ENCODE measurements at regions not wholly inside any gene's neighbourhood (a gene's known extent, or its start where the extent isn't known, plus 50 kb on each side); places are given as distances from the start of the nearest gene placed in this dataset.

- Histone ChIP-seq H3K9me3 (no peaks in the 10 kb centered on the region), H3K4me3 (no peak overlapping the region), H3K27me3 (peaks cover 0 to 5% (median 0%) of the 10 kb centered on the region in 4 donors), H3K4me1 (no peaks in the 10 kb centered on the region), H3K36me3 (no peaks in the 10 kb centered on the region), H3K27ac (no peak overlapping the region)
- no peak for ATAC-seq
- WGBS, 2 donors, result 66 to 70% methylated on average over 2 of the region's 2 CpGs
- intact Hi-C loops (cut with DNase I), result no loop called here
- no peak for DNase-seq
- FAIRE-seq, result no peak
- TF ChIP-seq, protein P1, sequence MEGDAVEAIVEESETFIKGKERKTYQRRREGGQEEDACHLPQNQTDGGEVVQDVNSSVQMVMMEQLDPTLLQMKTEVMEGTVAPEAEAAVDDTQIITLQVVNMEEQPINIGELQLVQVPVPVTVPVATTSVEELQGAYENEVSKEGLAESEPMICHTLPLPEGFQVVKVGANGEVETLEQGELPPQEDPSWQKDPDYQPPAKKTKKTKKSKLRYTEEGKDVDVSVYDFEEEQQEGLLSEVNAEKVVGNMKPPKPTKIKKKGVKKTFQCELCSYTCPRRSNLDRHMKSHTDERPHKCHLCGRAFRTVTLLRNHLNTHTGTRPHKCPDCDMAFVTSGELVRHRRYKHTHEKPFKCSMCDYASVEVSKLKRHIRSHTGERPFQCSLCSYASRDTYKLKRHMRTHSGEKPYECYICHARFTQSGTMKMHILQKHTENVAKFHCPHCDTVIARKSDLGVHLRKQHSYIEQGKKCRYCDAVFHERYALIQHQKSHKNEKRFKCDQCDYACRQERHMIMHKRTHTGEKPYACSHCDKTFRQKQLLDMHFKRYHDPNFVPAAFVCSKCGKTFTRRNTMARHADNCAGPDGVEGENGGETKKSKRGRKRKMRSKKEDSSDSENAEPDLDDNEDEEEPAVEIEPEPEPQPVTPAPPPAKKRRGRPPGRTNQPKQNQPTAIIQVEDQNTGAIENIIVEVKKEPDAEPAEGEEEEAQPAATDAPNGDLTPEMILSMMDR (IDR thresholded peaks at IDR 0.05), result no peak
Observed at GRCh38 chr15:97200161-97200560, 760.3 kb upstream of the ARRDC4 start.

GRCh38 chr15:97210277-97210676 is 750.2 kb upstream of the ARRDC4 start:
- Histone ChIP-seq H3K27ac (no peak overlapping the region), H3K4me3 (no peak overlapping the region), H3K4me1 (no peaks in the 10 kb centered on the region), H3K27me3 (peaks cover 0 to 5% (median 0%) of the 10 kb centered on the region in 4 donors), H3K36me3 (no peaks in the 10 kb centered on the region), H3K9me3 (no peaks in the 10 kb centered on the region)
- DNase-seq, result no peak
- TF ChIP-seq, protein P1 (IDR thresholded peaks at IDR 0.05), result no peak
- no peak for FAIRE-seq
- intact Hi-C loops (cut with DNase I), result no loop called here
- no peak for ATAC-seq

DNA sequence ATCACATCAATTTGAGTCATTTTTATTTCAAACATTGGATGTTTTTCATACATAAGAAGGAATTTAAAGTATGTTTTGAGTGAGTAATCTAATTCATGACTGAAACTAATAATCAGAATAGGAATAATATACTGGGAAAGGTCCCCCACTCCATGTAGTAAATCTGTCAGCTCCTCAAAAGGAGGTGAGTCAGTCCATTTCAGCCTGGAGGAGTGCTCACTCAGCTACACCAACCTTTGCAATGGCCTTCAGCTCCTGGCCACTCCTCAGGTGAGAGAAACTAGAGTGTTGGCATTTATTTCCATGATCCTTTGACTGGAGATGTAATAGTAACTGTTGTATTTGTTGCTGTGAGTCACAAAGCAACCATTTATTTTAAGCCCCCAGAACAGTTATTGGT is 744.9 kb upstream of the ARRDC4 start:
- H3K4me3 ChIP-seq, result no peak overlapping the region
- H3K36me3 ChIP-seq, result no peaks in the 10 kb centered on the region
- no peak for ATAC-seq
- H3K27me3 ChIP-seq, result peaks cover 0 to 7% (median 0%) of the 10 kb centered on the region in 4 donors
- DNase-seq, result no peak
- no peak overlapping the region for H3K27ac ChIP-seq
- TF ChIP-seq, protein P1 (IDR thresholded peaks at IDR 0.05), result no peak
- H3K4me1 ChIP-seq, result no peaks in the 10 kb centered on the region
- no peaks in the 10 kb centered on the region for H3K9me3 ChIP-seq
- intact Hi-C loops (cut with DNase I), result no loop called here
- no peak for FAIRE-seq

DNA sequence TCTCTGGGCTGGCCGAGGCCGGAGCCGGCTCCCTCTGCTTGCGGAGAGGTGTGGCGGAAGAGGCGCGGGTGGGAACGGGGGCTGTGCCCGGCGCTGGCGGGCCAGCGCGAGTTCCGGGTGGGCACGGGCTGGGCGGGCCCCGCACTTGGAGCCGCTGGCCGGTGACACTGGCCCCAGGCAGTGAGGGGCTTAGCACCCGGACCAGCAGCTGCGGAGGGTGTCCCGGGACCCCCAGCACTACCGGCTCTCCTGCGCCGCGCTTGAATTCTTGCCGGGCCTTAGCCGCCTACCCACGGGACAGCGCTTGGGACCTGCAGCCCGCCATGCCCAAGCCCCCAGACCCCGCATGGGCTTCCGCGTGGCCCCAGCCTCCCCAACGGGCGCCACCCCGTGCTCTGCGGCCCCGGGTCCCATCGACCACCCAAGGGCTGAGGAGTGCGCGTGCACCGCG is 736.3 kb upstream of the ARRDC4 start:
- peaks cover 0 to 3% (median 0%) of the 10 kb centered on the region in 4 donors for H3K27me3 ChIP-seq
- no peaks in the 10 kb centered on the region for H3K4me1 ChIP-seq
- WGBS, 2 donors, result 91 to 98% methylated on average over 44 of the region's 44 CpGs
- intact Hi-C loops (cut with DNase I), result loop anchor here in 1 of 3 donors (10.0 kb wide), 1 partner anchor 59 kb away; no protein-coding TSS in a partner anchor
- no peaks in the 10 kb centered on the region for H3K36me3 ChIP-seq
- H3K9me3 ChIP-seq, result no peaks in the 10 kb centered on the region
- FAIRE-seq, result no peak
- peak in 1 of 6 donors; percentile 38 for DNase-seq
- H3K27ac ChIP-seq, result no peak overlapping the region
- TF ChIP-seq, protein P1 (IDR thresholded peaks at IDR 0.05), result no peak
- H3K4me3 ChIP-seq, result no peak overlapping the region
- ATAC-seq, result no peak

- ATAC-seq, result peak; percentile 50 to 92 (median 83)
- DNase-seq, result peak in 5 of 6 donors; percentile 21 to 65 (median 34)
- intact Hi-C loops (cut with DNase I), result loop anchor here in 2 of 3 donors (10.0 kb wide), 2 partner anchors 880 to 1980 kb away; no protein-coding TSS in a partner anchor
- TF ChIP-seq, protein P1 (IDR thresholded peaks at IDR 0.05), result peak; percentile 55 to 84 (median 78)
- Histone ChIP-seq H3K27me3 (no peaks in the 10 kb centered on the region), H3K4me3 (no peak overlapping the region), H3K4me1 (no peaks in the 10 kb centered on the region), H3K27ac (no peak overlapping the region), H3K36me3 (no peaks in the 10 kb centered on the region), H3K9me3 (no peaks in the 10 kb centered on the region)
- 29 to 30% methylated on average over 9 of the region's 9 CpGs for WGBS, 2 donors
- FAIRE-seq, result peak; percentile 45
Observed at GRCh38 chr15:97234851-97235610, 725.5 kb upstream of the ARRDC4 start.
